Effector memory CD8-positive, alpha-beta T cell (primary cell): ENCODE measurements at regions not wholly inside any gene's neighbourhood (a gene's known extent, or its start where the extent isn't known, plus 50 kb on each side); places are given as distances from the start of the nearest gene placed in this dataset.
A peak's percentile ranks its signal among the peaks of the same experiment; 100 is the strongest.
"Not testable (repeated sequence)": the region's sequence is repeated elsewhere in the genome, so short reads cannot be mapped to it uniquely, and the experiment has no call there.

Experiments
- ATAC-seq: fragments of 150-1000 bp; cut with Tn5 transposase; replicated peaks from 2 replicates; pipeline ENCODE4 v1.10.0; 2021; ENCODE audit warnings: mild to moderate bottlenecking, moderate library complexity
- DNase-seq, 3 experiments: peaks; one replicate each; pipeline ENCODE4 v3.0.0; 2021
- H3K27ac Mint-ChIP-seq, 2 donors: one replicate each; pipeline ENCODE4 v1.8.0; 2022; ENCODE audit warnings: mild to moderate bottlenecking in 2 of 2, mixed read lengths in 2 of 2, moderate library complexity in 2 of 2
- H3K27me3 Mint-ChIP-seq, 2 donors: one replicate each; pipeline ENCODE4 v1.8.0; 2022; ENCODE audit warnings: mixed read lengths in 2 of 2
- H3K36me3 Mint-ChIP-seq: one replicate; pipeline ENCODE4 v1.8.0; 2022; ENCODE audit warnings: mild to moderate bottlenecking, moderate library complexity, mixed read lengths; ENCODE audit not compliant: insufficient read depth
- H3K4me1 Mint-ChIP-seq, 2 donors: one replicate each; pipeline ENCODE4 v1.8.0; 2022; ENCODE audit warnings: low read depth in 2 of 2, mixed read lengths in 2 of 2
- H3K4me3 Mint-ChIP-seq, 2 donors: one replicate each; pipeline ENCODE4 v1.8.0; 2022; ENCODE audit warnings: mild to moderate bottlenecking in 2 of 2, mixed read lengths in 2 of 2, moderate library complexity in 2 of 2
- H3K9me3 Mint-ChIP-seq, 2 donors: one replicate each; pipeline ENCODE4 v1.8.0; 2022; ENCODE audit warnings: mixed read lengths in 2 of 2

DNA sequence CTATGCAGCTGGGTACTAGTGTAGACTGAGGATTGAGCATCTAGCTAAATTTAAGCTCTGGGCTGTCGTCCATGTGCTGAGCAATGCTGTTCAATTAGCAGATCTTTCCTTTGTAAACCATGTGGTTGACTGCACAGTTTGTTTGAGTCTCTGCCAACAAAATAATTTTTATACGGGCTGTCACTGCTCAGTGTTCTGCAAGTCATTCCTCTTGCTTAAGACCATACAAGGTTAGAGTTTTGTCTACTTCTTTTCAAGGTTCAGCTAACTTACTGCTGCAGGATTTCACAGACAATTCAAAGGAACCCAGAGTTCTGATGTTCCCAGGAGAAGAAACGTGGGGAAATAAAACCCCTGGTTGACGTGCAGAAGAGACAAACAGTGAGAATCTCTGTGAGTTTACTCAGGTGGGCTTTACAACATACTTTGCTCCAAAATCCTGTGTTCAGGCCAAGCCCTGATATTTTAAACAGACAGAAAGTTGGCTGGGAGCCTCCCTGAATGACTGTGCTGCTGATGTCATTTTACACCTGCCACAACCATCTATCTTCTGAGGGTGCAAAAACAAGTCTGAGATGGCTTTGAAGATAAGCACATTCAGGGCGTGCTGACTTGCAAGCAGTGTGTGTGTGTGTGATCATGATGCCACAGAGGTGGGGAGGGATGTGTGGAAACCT, 177.1 kb upstream of the SVIL start:
- DNase-seq (peak; percentile 0 to 11 (median 8)), ATAC-seq (peak; percentile 89)
- Mint-ChIP-seq H3K4me1 (peaks cover 5 to 12% of the 10 kb centered on the region in 2 donors), H3K4me3 (peak overlapping the region in 1 of 2 donors; percentile 43), H3K27ac (peak overlapping the region in 1 of 2 donors; percentile 15), H3K9me3 (peaks cover 0 to 2% of the 10 kb centered on the region in 2 donors), H3K27me3 (peaks cover 16 to 48% of the 10 kb centered on the region in 2 donors), H3K36me3 (no peaks in the 10 kb centered on the region)

DNA sequence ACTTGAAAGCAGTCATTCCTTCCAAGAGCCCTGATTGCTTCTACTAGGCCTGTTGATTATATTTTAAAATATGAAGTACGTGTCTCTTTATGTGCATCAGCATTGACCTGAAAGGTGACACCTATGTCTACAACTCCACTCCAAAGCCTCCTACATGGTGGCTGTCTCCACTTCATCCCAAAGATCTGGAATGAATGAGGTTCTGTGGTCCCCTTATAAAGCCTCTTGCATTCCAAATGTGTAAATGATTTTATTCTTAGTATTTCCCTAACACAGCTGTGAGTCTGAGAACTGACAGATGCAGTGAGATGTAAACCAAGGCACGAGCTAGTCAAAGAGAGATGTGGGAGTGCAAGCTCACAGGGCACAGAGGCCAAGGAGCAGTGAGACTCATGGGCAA, 176.0 kb upstream of the SVIL start:
- ATAC-seq (no peak), DNase-seq (no peak)
- Mint-ChIP-seq H3K27me3 (peaks cover 11 to 48% of the 10 kb centered on the region in 2 donors), H3K4me1 (peaks cover 5 to 12% of the 10 kb centered on the region in 2 donors), H3K27ac (peak overlapping the region in 1 of 2 donors; percentile 14), H3K9me3 (peaks cover 0 to 2% of the 10 kb centered on the region in 2 donors), H3K4me3 (peak overlapping the region in 1 of 2 donors; percentile 25), H3K36me3 (no peaks in the 10 kb centered on the region)

DNA sequence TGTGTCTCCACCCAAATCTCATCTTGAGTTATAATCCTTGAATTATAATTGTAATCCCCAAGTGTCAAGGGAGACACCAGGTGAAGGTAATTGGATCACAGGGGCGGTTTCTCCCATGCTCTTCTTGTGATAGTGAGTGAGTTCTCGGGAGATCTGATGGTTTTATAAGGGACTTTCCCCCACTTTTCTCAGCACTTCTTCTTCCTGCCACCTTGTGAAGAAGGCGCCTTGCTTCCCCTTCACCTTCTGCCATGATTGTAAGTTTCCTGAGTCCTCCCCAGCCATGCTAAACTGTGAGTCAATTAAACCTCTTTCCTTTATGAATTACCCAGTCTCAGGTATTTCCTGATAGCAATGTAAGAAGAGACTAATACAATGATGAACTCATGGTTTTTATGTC, 175.5 kb upstream of the SVIL start:
- H3K4me3 Mint-ChIP-seq, result peak overlapping the region in 1 of 2 donors; percentile 25
- H3K27ac Mint-ChIP-seq, H3K9me3 Mint-ChIP-seq, DNase-seq, ATAC-seq, H3K36me3 Mint-ChIP-seq: not testable (repeated sequence)
- H3K4me1 Mint-ChIP-seq, result peaks cover 5 to 12% of the 10 kb centered on the region in 2 donors
- peaks cover 13 to 54% of the 10 kb centered on the region in 2 donors for H3K27me3 Mint-ChIP-seq

DNA sequence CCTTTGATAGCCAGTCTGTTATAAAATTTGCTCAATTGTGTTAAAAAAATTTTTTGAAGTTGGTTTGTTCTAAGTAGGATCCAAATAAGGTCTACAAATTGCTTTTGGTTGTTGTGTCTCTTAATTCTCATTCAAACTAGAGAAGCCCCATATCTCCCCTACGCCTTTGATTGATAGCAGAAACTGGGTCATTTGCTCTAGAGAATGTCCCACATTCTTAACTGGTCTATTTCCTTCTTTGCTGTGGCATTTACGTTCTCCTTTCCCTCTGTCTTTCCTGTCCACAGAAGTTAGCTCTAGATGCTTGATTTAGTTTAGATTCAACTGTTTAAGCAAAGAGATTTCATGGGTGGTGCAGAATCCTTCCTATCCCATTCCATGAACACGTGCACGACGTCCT, 174.6 kb upstream of the SVIL start:
- peaks cover 10 to 53% of the 10 kb centered on the region in 2 donors for H3K27me3 Mint-ChIP-seq
- peak overlapping the region in 1 of 2 donors; percentile 13 for H3K4me3 Mint-ChIP-seq
- H3K4me1 Mint-ChIP-seq, result peaks cover 5 to 12% of the 10 kb centered on the region in 2 donors
- no peaks in the 10 kb centered on the region for H3K9me3 Mint-ChIP-seq
- peak; percentile 56 for ATAC-seq
- H3K36me3 Mint-ChIP-seq, result no peaks in the 10 kb centered on the region
- peak overlapping the region in 1 of 2 donors; percentile 61 for H3K27ac Mint-ChIP-seq
- DNase-seq, result no peak

DNA sequence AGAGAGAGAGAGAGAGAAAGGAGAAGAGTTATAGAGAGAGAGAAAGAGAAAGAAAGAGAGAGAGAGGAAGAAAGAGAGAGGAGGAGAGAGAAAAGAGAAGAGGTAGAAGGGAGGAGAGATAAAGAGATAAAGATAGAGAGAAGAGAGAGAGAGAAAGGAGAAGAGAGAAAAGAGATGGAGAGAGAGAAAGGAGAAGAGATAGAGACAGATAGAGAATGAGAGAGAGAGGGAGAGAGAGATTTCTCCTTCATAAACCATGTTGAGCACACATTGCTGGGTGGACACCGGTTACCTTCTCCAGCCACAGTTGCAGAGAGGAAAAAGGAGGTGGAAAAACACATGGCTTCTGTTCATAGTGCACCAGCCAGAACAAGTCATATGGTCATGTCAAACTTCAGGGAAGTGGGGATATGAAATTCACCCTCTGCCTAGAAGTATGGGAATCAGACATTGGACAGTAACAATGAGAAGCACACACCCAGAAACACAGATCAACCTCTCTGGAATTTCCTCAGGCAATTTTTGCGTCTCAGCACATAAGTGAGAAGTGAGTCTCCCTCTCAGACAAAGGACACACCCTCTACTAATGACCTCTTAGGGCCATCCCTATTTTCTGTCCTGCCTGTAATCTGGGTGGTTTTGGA, 172.5 kb upstream of the SVIL start:
- ATAC-seq (no peak), DNase-seq (no peak)
- Mint-ChIP-seq H3K4me3 (no peak overlapping the region), H3K27ac (no peak overlapping the region), H3K4me1 (peaks cover 3 to 14% of the 10 kb centered on the region in 2 donors), H3K9me3 (no peaks in the 10 kb centered on the region), H3K36me3 (no peaks in the 10 kb centered on the region), H3K27me3 (peaks cover 7 to 53% of the 10 kb centered on the region in 2 donors)

DNA sequence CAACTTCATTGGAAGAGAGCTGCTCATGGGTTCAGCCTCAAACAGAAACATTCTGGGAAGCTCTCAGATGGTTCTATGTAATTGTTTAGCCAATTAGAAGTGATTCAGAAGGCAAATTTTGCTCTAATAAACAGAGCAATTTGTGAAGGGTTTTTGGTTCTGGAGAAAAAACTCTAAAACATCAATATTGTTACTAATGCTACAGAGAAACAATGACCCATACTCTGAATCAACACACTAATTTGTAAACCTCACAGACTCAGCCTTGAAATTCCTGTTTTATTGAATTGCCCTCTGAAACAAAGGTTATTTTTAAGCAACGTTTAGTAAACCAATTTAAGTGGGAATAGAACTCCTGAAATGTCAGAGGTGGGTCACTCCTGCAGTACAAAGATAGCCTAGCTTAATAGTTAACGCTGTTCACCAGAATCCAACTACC, 171.6 kb upstream of the SVIL start:
- H3K36me3 Mint-ChIP-seq, result no peaks in the 10 kb centered on the region
- peaks cover 0 to 13% of the 10 kb centered on the region in 2 donors for H3K4me1 Mint-ChIP-seq
- DNase-seq (no peak), ATAC-seq (no peak)
- no peak overlapping the region for H3K27ac Mint-ChIP-seq
- H3K4me3 Mint-ChIP-seq, result no peak overlapping the region
- H3K9me3 Mint-ChIP-seq, result no peaks in the 10 kb centered on the region
- peaks cover 7 to 60% of the 10 kb centered on the region in 2 donors for H3K27me3 Mint-ChIP-seq

DNA sequence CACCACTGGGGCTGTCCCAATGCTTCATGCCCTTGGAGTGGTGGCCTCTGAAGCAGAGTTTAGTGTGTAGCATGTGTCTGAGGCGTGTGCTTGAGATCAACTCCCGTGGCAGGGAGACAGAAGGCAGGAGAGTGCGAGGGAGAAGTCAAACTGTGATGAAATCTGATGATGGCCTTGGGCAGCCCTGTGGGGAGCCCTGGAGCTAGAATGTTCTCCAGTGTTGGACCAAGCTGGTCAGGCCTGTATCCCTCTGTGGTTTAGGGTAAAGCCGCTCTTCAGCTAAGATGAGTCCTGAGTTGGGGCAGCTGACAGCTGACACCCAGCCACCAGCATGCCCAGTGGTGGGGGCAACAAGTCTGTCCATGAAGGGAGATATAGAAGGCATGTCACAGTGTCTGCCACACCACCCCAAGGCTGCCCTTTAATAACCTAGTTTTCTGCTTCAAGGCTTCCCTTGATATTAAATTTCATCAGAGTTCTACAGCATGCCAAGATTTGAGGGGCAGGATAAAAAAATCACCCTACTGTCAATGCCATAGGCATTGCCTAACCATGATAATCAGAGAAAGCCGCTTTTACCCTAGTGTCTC, 170.5 kb upstream of the SVIL start:
- H3K4me3 Mint-ChIP-seq, result no peak overlapping the region
- no peak overlapping the region for H3K27ac Mint-ChIP-seq
- H3K4me1 Mint-ChIP-seq, result peaks cover 0 to 11% of the 10 kb centered on the region in 2 donors
- H3K9me3 Mint-ChIP-seq, result no peaks in the 10 kb centered on the region
- ATAC-seq, result no peak
- H3K27me3 Mint-ChIP-seq, result peaks cover 7 to 52% of the 10 kb centered on the region in 2 donors
- DNase-seq, result no peak
- no peaks in the 10 kb centered on the region for H3K36me3 Mint-ChIP-seq

DNA sequence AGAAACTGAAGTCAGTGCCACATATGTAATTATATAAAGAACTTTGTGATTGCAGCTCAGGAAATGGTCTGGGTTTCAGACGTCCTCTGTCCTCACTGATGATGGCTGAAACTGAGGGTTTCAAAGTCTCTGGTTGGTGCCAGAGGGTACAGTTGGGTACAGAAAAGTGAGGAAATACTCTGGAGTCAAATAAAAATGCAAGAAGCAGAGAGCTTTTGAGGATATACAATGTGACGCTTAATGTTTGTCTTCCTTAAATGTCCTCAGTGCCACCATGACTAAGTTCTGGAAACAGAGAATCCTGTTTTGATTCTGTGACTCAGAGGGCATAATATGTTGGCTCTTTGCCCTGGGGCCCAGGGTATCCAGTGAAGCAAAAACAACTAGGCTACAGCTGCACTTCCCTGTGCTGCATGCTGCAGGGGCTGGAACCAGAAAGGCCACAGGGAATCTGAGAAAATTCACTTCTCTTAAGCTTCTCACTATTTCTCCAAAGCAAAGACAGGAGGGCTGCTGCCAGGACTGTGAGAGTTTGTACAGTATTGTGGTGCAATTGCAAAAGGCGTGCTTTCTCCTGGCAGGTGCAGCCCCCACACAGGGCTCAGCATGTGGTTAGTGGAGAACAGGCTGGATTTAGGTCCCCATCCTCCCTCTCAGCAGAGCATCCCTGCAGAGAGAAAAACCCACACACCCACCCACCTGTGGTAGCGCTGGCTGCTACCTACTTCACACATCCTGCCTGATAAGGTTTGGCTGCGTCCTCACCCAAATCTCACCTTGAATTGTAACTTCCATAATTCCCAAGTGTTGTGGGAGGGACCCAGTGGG, 169.5 kb upstream of the SVIL start:
- H3K27me3 Mint-ChIP-seq, result peaks cover 7 to 43% of the 10 kb centered on the region in 2 donors
- no peaks in the 10 kb centered on the region for H3K9me3 Mint-ChIP-seq
- no peaks in the 10 kb centered on the region for H3K36me3 Mint-ChIP-seq
- ATAC-seq, result peak; percentile 24
- H3K4me1 Mint-ChIP-seq, result peaks cover 0 to 4% of the 10 kb centered on the region in 2 donors
- no peak overlapping the region for H3K4me3 Mint-ChIP-seq
- no peak overlapping the region for H3K27ac Mint-ChIP-seq
- no peak for DNase-seq

DNA sequence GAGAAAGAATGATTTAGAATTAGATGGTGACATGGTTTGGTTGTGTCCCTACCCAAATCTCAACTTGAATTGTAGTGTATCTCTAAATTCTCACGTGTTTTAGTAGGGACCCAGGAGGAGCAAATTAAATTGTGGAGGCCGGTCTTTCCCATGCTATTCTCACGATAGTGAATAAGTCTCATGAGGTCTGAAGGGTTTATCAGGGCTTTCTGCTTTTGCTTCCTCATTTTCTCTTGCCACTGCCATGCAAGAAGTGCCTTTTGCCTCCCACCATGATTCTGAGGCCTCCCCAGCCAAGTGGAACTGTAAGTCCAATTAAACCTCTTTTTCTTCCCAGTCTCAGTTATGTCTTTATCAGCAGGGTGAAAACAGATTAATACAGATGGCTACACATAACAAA, 167.4 kb upstream of the SVIL start:
- Mint-ChIP-seq H3K36me3 (no peaks in the 10 kb centered on the region), H3K27me3 (peaks cover 7 to 44% of the 10 kb centered on the region in 2 donors), H3K9me3 (no peaks in the 10 kb centered on the region), H3K4me3 (no peak overlapping the region), H3K27ac (no peak overlapping the region), H3K4me1 (peaks cover 0 to 4% of the 10 kb centered on the region in 2 donors)
- ATAC-seq (no peak), DNase-seq (no peak)

DNA sequence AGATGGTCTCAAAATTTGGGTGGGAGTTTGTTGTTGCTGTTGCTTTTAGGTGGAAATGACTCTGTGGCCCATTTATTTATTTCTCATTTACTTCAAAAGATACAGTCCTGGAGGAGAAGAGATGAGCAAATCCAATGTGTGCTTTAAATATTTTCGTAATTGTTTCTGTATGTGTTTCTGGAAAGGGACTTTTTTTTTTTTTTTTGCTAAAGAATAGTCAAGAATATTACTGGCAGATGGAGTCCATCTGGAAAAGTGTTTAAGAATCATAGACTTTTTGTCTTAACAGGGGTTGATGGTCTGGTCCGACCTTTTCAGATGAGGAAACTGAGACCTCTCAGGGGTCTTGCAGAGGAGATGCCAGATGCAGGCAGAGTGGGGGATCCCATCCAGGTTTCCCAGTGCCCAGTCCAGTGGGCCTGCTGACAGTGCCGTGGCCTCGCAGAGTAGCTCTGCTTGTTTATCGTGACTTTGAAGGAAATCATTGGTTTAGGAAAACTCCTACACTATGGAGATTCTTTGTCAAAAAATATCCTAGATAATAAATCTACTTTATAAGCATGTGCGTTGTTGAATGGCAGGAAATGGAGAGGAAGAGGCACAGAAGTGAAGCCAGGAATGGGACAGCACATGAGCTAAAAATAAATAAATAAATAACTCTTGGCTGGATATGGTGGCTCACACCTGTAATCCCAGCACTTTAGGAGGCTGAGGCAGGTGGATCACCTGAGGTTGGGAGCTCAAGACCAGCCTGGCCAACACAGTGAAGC, 164.3 kb upstream of the SVIL start:
- Mint-ChIP-seq H3K27me3 (peaks cover 19 to 48% of the 10 kb centered on the region in 2 donors), H3K4me1 (peaks cover 0 to 4% of the 10 kb centered on the region in 2 donors), H3K4me3 (no peak overlapping the region), H3K36me3 (no peaks in the 10 kb centered on the region), H3K27ac (no peak overlapping the region), H3K9me3 (no peaks in the 10 kb centered on the region)
- ATAC-seq (no peak), DNase-seq (no peak)

DNA sequence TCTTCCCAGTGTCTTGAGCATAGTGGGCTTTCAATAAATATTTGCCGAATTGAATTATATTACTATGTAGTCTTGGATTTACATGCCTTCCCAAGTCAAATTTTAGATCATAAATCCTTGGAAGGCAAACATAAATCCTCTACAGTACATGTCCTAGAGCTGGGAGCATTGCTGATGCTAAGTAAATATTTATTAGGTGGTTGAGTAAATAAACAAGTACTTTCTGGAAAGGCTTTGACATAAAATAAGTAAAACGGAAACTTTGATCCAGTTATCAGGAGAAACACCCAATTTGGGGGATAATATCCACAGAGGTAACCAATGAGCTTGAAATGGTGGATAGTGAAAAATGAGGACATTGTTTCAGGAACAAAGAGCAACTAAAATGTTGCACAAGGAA, 162.8 kb upstream of the SVIL start:
- ATAC-seq (no peak), DNase-seq (no peak)
- peaks cover 23 to 42% of the 10 kb centered on the region in 2 donors for H3K27me3 Mint-ChIP-seq
- no peaks in the 10 kb centered on the region for H3K4me1 Mint-ChIP-seq
- H3K9me3 Mint-ChIP-seq, result no peaks in the 10 kb centered on the region
- H3K27ac Mint-ChIP-seq, result no peak overlapping the region
- H3K4me3 Mint-ChIP-seq, result no peak overlapping the region
- no peaks in the 10 kb centered on the region for H3K36me3 Mint-ChIP-seq

DNA sequence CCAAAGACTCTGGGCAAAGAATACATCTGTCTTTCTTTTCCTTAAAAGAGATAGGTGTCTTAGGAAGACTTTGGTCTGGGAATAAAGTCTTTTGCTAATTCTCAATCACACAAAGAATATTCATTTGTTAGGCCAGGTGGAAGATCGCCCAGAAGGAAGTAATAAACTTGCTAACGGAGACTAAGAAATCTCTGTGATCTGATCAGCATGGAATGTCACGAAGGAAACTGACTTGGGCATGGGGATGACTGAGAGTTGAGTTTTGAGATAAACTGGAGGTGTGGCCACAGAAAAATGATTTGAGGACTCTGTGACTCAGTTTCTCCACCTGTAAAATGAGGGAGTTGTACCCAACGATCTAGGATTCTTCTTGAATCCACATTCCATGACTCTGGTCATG, 161.1 kb upstream of the SVIL start:
- no peak overlapping the region for H3K27ac Mint-ChIP-seq
- H3K4me1 Mint-ChIP-seq, result no peaks in the 10 kb centered on the region
- no peak overlapping the region for H3K4me3 Mint-ChIP-seq
- no peaks in the 10 kb centered on the region for H3K36me3 Mint-ChIP-seq
- no peaks in the 10 kb centered on the region for H3K9me3 Mint-ChIP-seq
- no peak for DNase-seq
- peaks cover 23 to 34% of the 10 kb centered on the region in 2 donors for H3K27me3 Mint-ChIP-seq
- no peak for ATAC-seq
